PC-3 (cell line): ENCODE measurements at regions not wholly inside any gene's neighbourhood (a gene's known extent, or its start where the extent isn't known, plus 50 kb on each side); places are given as distances from the start of the nearest gene placed in this dataset.

ENCODE experiments used
- EZH2 ChIP-seq: fragments of 300-600 bp; sonication (generic); IDR thresholded peaks from one replicate; pipeline ENCODE4 v1.6.1; 2017; ENCODE audit warnings: antibody characterized with exemption, mild to moderate bottlenecking, low read length; ENCODE audit not compliant: unreplicated experiment
- EZH2phosphoT487 ChIP-seq: fragments of 300-600 bp; sonication (generic); IDR thresholded peaks from 2 replicates; pipeline ENCODE4 v1.6.1; 2018; ENCODE audit warnings: mild to moderate bottlenecking, antibody characterized with exemption, low read length, borderline replicate concordance
- TF ChIP-seq, protein P1 (sequence below): fragments of 300-600 bp; sonication (generic); conservative IDR thresholded peaks from 2 replicates; pipeline ENCODE4 v1.5.1; 2017; ENCODE audit warnings: antibody characterized with exemption, low read depth, mild to moderate bottlenecking, low read length

DNA sequence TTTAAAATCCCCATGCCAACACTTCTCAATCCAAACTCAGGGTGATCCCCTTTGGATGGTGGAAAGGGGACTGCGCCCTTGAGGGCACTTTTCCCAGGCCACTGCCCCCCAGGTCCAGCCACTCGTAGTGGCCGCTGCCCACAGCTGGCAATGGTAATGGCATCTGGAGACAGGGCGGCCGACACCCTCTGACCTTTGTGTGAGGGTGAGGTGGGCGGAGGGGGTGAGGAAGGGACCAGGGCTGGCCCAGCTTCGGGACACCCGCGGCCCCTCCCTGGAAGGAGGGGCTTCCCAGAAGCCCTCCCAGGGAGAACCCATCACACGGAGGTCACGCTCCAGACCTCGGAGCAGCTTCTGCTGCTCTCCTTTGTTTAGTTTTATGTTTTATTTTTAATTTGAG lies 289.7 kb downstream of the FOXL1 start:
- TF ChIP-seq, protein P1, sequence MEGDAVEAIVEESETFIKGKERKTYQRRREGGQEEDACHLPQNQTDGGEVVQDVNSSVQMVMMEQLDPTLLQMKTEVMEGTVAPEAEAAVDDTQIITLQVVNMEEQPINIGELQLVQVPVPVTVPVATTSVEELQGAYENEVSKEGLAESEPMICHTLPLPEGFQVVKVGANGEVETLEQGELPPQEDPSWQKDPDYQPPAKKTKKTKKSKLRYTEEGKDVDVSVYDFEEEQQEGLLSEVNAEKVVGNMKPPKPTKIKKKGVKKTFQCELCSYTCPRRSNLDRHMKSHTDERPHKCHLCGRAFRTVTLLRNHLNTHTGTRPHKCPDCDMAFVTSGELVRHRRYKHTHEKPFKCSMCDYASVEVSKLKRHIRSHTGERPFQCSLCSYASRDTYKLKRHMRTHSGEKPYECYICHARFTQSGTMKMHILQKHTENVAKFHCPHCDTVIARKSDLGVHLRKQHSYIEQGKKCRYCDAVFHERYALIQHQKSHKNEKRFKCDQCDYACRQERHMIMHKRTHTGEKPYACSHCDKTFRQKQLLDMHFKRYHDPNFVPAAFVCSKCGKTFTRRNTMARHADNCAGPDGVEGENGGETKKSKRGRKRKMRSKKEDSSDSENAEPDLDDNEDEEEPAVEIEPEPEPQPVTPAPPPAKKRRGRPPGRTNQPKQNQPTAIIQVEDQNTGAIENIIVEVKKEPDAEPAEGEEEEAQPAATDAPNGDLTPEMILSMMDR = no peak
- no peak for TF ChIP-seq EZH2phosphoT487
- no peak for TF ChIP-seq EZH2
